K562 (cell line): ENCODE measurements at regions not wholly inside any gene's neighbourhood (a gene's known extent, or its start where the extent isn't known, plus 50 kb on each side); places are given as distances from the start of the nearest gene placed in this dataset.
A peak's percentile ranks its signal among the peaks of the same experiment; 100 is the strongest.

ENCODE experiments used
- ATAC-seq: fragments of 200-7000 bp; cut with Tn5 transposase; 3 replicates; pipeline ENCODE4 v1.9.1; 2020; ENCODE audit warnings: moderate library complexity
- BruUV-seq: library from RNA; stranded (reverse); fragments of 400-500 nt; replicated peaks from 2 replicates; lab custom pipeline; 2021; lab: Mats Ljungman, UMichigan
- CTCF ChIA-PET: fragments of 300-600 bp; formaldehyde crosslinking; extraction: SDS; loops from one replicate; lab custom pipeline; 2021; ENCODE audit warnings: low intra/inter-chr PET ratio; lab: Yijun Ruan, JAX
- POLR2A ChIA-PET: fragments of 300-600, 350-650 bp; sonication (Branson Sonifier 250); formaldehyde crosslinking; extraction: SDS; loops from one replicate; lab custom pipeline; 2021; ENCODE audit warnings: antibody characterized with exemption, inconsistent platforms; lab: Yijun Ruan, JAX
- DNase-seq, 4 experiments: peaks; one replicate each; pipeline versions ENCODE4 v3.0.0 to v3.0.0-alpha.2; 2011 to 2018; ENCODE audit warnings: low spot score in 3 of 4, mixed read lengths in 3 of 4; ENCODE audit errors: extremely low read depth in 1 of 4
- FAIRE-seq: peaks from 2 replicates; lab custom pipeline; 2011; peaks lifted over from hg19 to GRCh38; lab: Jason Lieb, UNC
- H2AFZ ChIP-seq: 2 replicates; pipeline ENCODE4 v1.6.0; 2011; ENCODE audit warnings: low read depth, low read length, control low read depth, inconsistent platforms
- H3K27ac ChIP-seq: fragments of 200-600 bp; 3 replicates; pipeline ENCODE4 v1.8.0; 2011; ENCODE audit warnings: low read depth, mild to moderate bottlenecking, control low read depth, inconsistent platforms, low read length, moderate library complexity, mixed read lengths; ENCODE audit errors: extremely low read depth
- H3K27me3 ChIP-seq, 2 experiments: fragments of 300-600 bp in 1 of 2; 2 replicates in 1 of 2; 3 replicates in 1 of 2; pipeline versions ENCODE4 v1.6.0 to v1.8.0; 2011; ENCODE audit warnings: inconsistent platforms in 2 of 2, low read length in 2 of 2, mild to moderate bottlenecking in 1 of 2, mixed read lengths in 1 of 2, moderate library complexity in 1 of 2; ENCODE audit not compliant: control insufficient read depth in 2 of 2, insufficient read depth in 2 of 2
- H3K36me3 ChIP-seq: fragments of 300-600 bp; 3 replicates; pipeline ENCODE4 v1.8.0; 2011; ENCODE audit warnings: mild to moderate bottlenecking, low read length, inconsistent platforms; ENCODE audit not compliant: control insufficient read depth, insufficient read depth
- H3K4me1 ChIP-seq, 2 experiments: fragments of 200-600 bp in 1 of 2; replicated peaks in 1 of 2; 2 replicates in 1 of 2; 3 replicates in 1 of 2; pipeline versions ENCODE4 v1.5.1 to v1.8.0; 2011; ENCODE audit warnings: inconsistent platforms in 2 of 2, low read length in 2 of 2, mild to moderate bottlenecking in 1 of 2, mixed read lengths in 1 of 2, moderate library complexity in 1 of 2; ENCODE audit not compliant: control insufficient read depth in 2 of 2, insufficient read depth in 2 of 2
- H3K4me2 ChIP-seq: 2 replicates; pipeline ENCODE4 v1.6.1; 2011; ENCODE audit warnings: low read length, control low read depth, inconsistent platforms, mixed read lengths; ENCODE audit not compliant: insufficient read depth
- H3K4me3 ChIP-seq: fragments of 200-600 bp; sonication (generic), shearing (Covaris generic); 2 replicates; pipeline ENCODE4 v1.5.1; 2016; ENCODE audit warnings: control low read depth, inconsistent platforms
- H3K79me2 ChIP-seq: fragments of 200-600 bp; 3 replicates; pipeline ENCODE4 v1.8.0; 2011; ENCODE audit warnings: low read length, inconsistent platforms; ENCODE audit not compliant: control insufficient read depth, insufficient read depth
- H3K9ac ChIP-seq, 2 experiments: 2 replicates each; pipeline versions ENCODE4 v1.6.0 to v1.6.1; 2011; ENCODE audit warnings: low read depth in 2 of 2, low read length in 2 of 2, control low read depth in 1 of 2, inconsistent platforms in 1 of 2, mild to moderate bottlenecking in 1 of 2, mixed read lengths in 1 of 2; ENCODE audit not compliant: insufficient read depth in 1 of 2
- H3K9me1 ChIP-seq: one replicate; pipeline ENCODE4 v1.6.0; 2011; ENCODE audit warnings: inconsistent platforms, mild to moderate bottlenecking, low read length, moderate library complexity; ENCODE audit not compliant: control insufficient read depth, insufficient read depth
- H3K9me3 ChIP-seq: replicated peaks from 2 replicates; pipeline ENCODE4 v1.5.1; 2011; ENCODE audit warnings: low read depth, low read length, inconsistent platforms; ENCODE audit not compliant: control insufficient read depth, insufficient read depth
- H4K20me1 ChIP-seq: replicated peaks from 2 replicates; pipeline ENCODE4 v1.6.1; 2011; ENCODE audit warnings: low read length, inconsistent platforms, mixed read lengths; ENCODE audit not compliant: control insufficient read depth, insufficient read depth
- FOSL1 ChIP-seq: fragments of 200-800 bp; sonication (Bioruptor generic); conservative IDR thresholded peaks from 2 replicates; pipeline ENCODE4 v1.6.1; 2016; ENCODE audit warnings: missing genetic modification characterization, missing compliant biosample characterization
- HLTF ChIP-seq: fragments of 450-650 bp; IDR thresholded peaks from 2 replicates; pipeline ENCODE4 v1.6.1; 2016
- MEIS2 ChIP-seq: fragments of 450-650 bp; IDR thresholded peaks from 2 replicates; pipeline ENCODE4 v1.6.1; 2014; ENCODE audit warnings: mild to moderate bottlenecking; ENCODE audit not compliant: partially characterized antibody
- NCOA4 ChIP-seq: fragments of 450-650 bp; IDR thresholded peaks from 2 replicates; pipeline ENCODE4 v1.6.1; 2018; ENCODE audit warnings: mild to moderate bottlenecking; ENCODE audit not compliant: partially characterized antibody
- PBX2 ChIP-seq, 2 experiments: IDR thresholded peaks in 1 of 2; conservative IDR thresholded peaks in 1 of 2; 2 replicates each; pipeline ENCODE4 v1.6.1; 2016; ENCODE audit warnings: low read depth in 2 of 2, mild to moderate bottlenecking in 1 of 2, missing compliant biosample characterization in 1 of 2, missing genetic modification characterization in 1 of 2, moderate library complexity in 1 of 2
- ZNF274 ChIP-seq: IDR thresholded peaks from 2 replicates; pipeline ENCODE4 v1.6.1; 2011; ENCODE audit warnings: low read depth, mild to moderate bottlenecking, low read length, moderate library complexity, borderline replicate concordance
- in situ Hi-C: fragments of 300-500 bp; cut with MboI; formaldehyde crosslinking; loops from 4 replicates; pipeline ENCODE4 v1.15.0; 2018; ENCODE audit warnings: inconsistent platforms, mixed read lengths
- intact Hi-C: fragments of 100-400 bp; cut with micrococcal nuclease; formaldehyde crosslinking; loops from 2 replicates; pipeline ENCODE4 v1.14.2; 2022

- no peaks in the 10 kb centered on the region for H3K79me2 ChIP-seq
- H4K20me1 ChIP-seq = no peaks in the 10 kb centered on the region
- H3K9ac ChIP-seq = no peak overlapping the region
- FAIRE-seq (no peak), DNase-seq (no peak)
- H3K4me1 ChIP-seq = no peaks in the 10 kb centered on the region
- no peak overlapping the region for H3K27ac ChIP-seq
- H2AFZ ChIP-seq = no peak overlapping the region
- in situ Hi-C loops = no loop called here
- no peaks in the 10 kb centered on the region for H3K9me3 ChIP-seq
- no peak for TF ChIP-seq NCOA4
- no peak for TF ChIP-seq FOSL1 (tag)
- peak; percentile 58 for TF ChIP-seq MEIS2
- TF ChIP-seq HLTF = no peak
- no peak for TF ChIP-seq PBX2 (CRISPR knock-in tag; IDR thresholded peaks at IDR 0.05; ENCODE audit: low read depth)
- peak; percentile 55; the same call in 1 of the 2 replicates for TF ChIP-seq PBX2 (tag; conservative IDR thresholded peaks at IDR 0.05; ENCODE audit: low read depth)
- TF ChIP-seq ZNF274 = no peak
- TF ChIP-seq, all 486 proteins: peak for 2
- intact Hi-C loops = no loop called here
- no peak overlapping the region for H3K4me3 ChIP-seq
- no TSS peak for BruUV-seq
- ATAC-seq = no peak
- H3K36me3 ChIP-seq = no peaks in the 10 kb centered on the region
- H3K4me2 ChIP-seq = no peak overlapping the region
- POLR2A ChIA-PET = no interaction called here
- CTCF ChIA-PET = no interaction called here
- no peaks in the 10 kb centered on the region for H3K27me3 ChIP-seq
- H3K9me1 ChIP-seq = no peaks in the 10 kb centered on the region
Observed at GRCh38 chr5:28957450-28957849, 1919.1 kb upstream of the CDH9 start.
